BJ (cell line): ENCODE measurements at regions not wholly inside any gene's neighbourhood (a gene's known extent, or its start where the extent isn't known, plus 50 kb on each side); places are given as distances from the start of the nearest gene placed in this dataset.

Source experiments
- CTCF ChIA-PET: fragments of 350-600 bp; formaldehyde crosslinking; extraction: SDS; loops from one replicate; lab custom pipeline; 2021; ENCODE audit warnings: antibody characterized with exemption, inconsistent platforms; lab: Yijun Ruan, JAX
- POLR2A ChIA-PET: fragments of 300-600 bp; sonication (Branson Sonifier 250); formaldehyde crosslinking; extraction: SDS; loops from one replicate; lab custom pipeline; 2021; ENCODE audit warnings: antibody characterized with exemption; lab: Charles Lee
- DNase-seq: peaks from one replicate; pipeline ENCODE4 v3.0.0-alpha.2; 2011; ENCODE audit warnings: low read depth
- H3K27me3 ChIP-seq: 2 replicates; pipeline ENCODE4 v1.6.0; 2011; ENCODE audit warnings: low read length; ENCODE audit not compliant: control insufficient read depth, insufficient read depth
- H3K36me3 ChIP-seq: 2 replicates; pipeline ENCODE4 v1.5.1; 2011; ENCODE audit warnings: low read length; ENCODE audit not compliant: control insufficient read depth, insufficient read depth
- H3K4me3 ChIP-seq: 2 replicates; pipeline ENCODE4 v1.5.1; 2011; ENCODE audit warnings: low read depth, mild to moderate bottlenecking, control low read depth, low read length
- CTCF ChIP-seq: IDR thresholded peaks from 2 replicates; pipeline ENCODE4 v1.5.1; 2011; ENCODE audit warnings: low read depth, mild to moderate bottlenecking, control low read depth, inconsistent platforms, low read length, moderate library complexity; ENCODE audit not compliant: insufficient read depth

GRCh38 chr4:35106091-35106734 lies 1138.1 kb downstream of the ARAP2 start:
- no peak for TF ChIP-seq CTCF
- ChIA-PET CTCF (no interaction called here), POLR2A (no interaction called here)
- H3K4me3 ChIP-seq: no peak overlapping the region
- no peaks in the 10 kb centered on the region for H3K27me3 ChIP-seq
- no peak for DNase-seq
- H3K36me3 ChIP-seq: no peaks in the 10 kb centered on the region

DNA sequence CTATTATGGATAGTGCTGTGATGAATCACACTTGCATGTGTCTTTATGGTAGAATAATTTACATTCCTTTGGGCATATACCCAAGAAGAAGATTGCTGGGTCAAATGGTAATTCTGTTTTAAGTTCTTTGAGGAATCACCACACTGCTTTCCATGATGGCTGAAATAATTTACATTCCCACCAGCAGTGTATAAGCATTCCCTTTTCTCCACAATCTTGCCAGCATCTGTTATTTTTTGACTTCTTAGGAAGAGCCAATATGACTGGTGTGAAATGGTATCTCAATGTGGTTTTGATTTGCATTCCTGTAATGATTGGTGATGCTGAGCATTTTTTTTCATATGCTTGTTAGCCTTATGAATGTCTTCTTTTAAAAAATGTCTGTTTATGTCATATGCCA lies 1120.2 kb downstream of the ARAP2 start:
- Histone ChIP-seq H3K4me3 (no peak overlapping the region), H3K27me3 (no peaks in the 10 kb centered on the region), H3K36me3 (no peaks in the 10 kb centered on the region)
- ChIA-PET CTCF (no interaction called here), POLR2A (no interaction called here)
- no peak for DNase-seq
- TF ChIP-seq CTCF: no peak

DNA sequence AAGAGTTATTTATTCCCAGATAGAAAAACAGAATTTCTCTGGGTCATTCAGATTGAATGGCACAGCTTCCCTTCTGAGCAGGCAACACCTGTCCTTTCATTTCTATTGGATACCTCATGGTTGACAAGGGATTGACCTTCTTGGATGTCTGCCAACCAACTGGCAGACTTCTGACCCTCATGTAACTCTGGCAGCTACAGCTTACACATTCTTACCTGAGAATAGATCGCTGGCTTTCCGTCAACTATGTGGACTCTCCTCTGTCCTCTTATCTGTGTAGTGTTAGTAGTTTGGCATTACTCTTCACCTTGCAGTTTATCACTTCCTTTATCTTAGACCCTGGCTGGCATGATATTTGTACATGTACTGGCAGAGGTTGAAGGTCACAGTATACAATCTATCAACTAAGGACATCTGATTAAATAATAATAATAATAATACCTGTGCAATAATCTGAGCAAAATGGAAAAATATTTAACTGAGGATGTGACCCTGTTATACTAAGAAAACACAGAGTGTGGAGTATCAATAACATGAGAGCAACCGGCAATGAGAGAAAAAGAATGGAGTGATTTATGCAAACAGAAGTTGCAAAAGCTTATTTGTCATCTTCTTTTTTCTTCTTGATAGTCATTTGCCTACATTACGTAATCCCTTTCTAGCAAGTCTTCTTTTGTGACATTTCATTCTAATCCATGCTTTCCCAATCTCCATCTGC lies 1118.2 kb downstream of the ARAP2 start:
- TF ChIP-seq CTCF: no peak
- CTCF ChIA-PET: no interaction called here
- Histone ChIP-seq H3K36me3 (no peaks in the 10 kb centered on the region), H3K27me3 (no peaks in the 10 kb centered on the region), H3K4me3 (no peak overlapping the region)
- no peak for DNase-seq
- POLR2A ChIA-PET: no interaction called here

DNA sequence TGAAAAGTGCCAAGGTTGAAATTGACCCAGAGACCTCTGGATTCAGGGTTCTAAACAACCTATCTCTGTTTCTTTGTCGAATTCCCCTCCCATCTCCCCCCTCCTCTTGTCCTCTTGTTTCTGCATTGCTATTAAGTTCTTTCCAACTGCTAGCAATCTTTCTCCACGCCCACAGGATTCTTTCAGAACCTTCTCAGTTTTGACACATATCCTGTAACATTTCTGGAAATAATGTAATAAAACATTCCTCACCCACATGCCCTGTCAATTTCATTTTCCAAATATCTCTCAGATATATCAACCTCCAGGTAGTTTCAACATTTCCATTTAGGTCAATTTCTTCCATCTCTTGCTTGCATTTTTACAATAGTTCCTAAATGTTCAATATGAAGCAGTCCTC lies 1105.9 kb downstream of the ARAP2 start:
- H3K36me3 ChIP-seq: no peaks in the 10 kb centered on the region
- no peak for TF ChIP-seq CTCF
- H3K4me3 ChIP-seq: no peak overlapping the region
- CTCF ChIA-PET: no interaction called here
- DNase-seq: no peak
- POLR2A ChIA-PET: no interaction called here
- no peaks in the 10 kb centered on the region for H3K27me3 ChIP-seq

GRCh38 chr4:35147761-35148160 lies 1096.6 kb downstream of the ARAP2 start:
- Histone ChIP-seq H3K36me3 (no peaks in the 10 kb centered on the region), H3K27me3 (no peaks in the 10 kb centered on the region), H3K4me3 (no peak overlapping the region)
- ChIA-PET POLR2A (no interaction called here), CTCF (no interaction called here)
- DNase-seq: no peak
- TF ChIP-seq CTCF: no peak
